ENCODE measurements at regions not wholly inside any gene's neighbourhood (a gene's known extent, or its start where the extent isn't known, plus 50 kb on each side); places are given as distances from the start of the nearest gene placed in this dataset.

GRCh38 chr20:61049684-61050083, 202.4 kb upstream of the CDH4 start:
- TF ChIP-seq CTCF (conservative IDR thresholded peaks at IDR 0.05; ENCODE audit: low read depth, low read length) (no peak), MXI1 (IDR thresholded peaks at IDR 0.05; ENCODE audit: borderline replicate concordance, low read depth, low read length) (no peak), RCOR1 (IDR thresholded peaks at IDR 0.05; ENCODE audit: insufficient replicate concordance, low read length) (no peak), FOS (IDR thresholded peaks at IDR 0.05; ENCODE audit: low read depth, low read length) (no peak), CEBPB (IDR thresholded peaks at IDR 0.05; ENCODE audit: low read depth, low read length) (no peak), RAD21 (IDR thresholded peaks at IDR 0.05; ENCODE audit: low read length) (no peak), NFE2L2 (IDR thresholded peaks at IDR 0.05; ENCODE audit: low read depth, low read length) (no peak), MAZ (IDR thresholded peaks at IDR 0.05; ENCODE audit: borderline replicate concordance, low read depth, low read length) (no peak), POLR2A (IDR thresholded peaks at IDR 0.05; ENCODE audit: low read depth, low read length) (no peak), BHLHE40 (IDR thresholded peaks at IDR 0.05; ENCODE audit: low read depth, low read length) (no peak), USF2 (IDR thresholded peaks at IDR 0.05; ENCODE audit: low read depth, low read length) (no peak), CHD1 (IDR thresholded peaks at IDR 0.05; ENCODE audit: low read depth, low read length) (no peak), RFX5 (IDR thresholded peaks at IDR 0.05; ENCODE audit: low read depth, low read length) (no peak)
